ENCODE measurements at regions not wholly inside any gene's neighbourhood (a gene's known extent, or its start where the extent isn't known, plus 50 kb on each side); places are given as distances from the start of the nearest gene placed in this dataset.

- Histone ChIP-seq H3K36me3 (no peaks in the 10 kb centered on the region), H3K4me3 (no peak overlapping the region), H3K27ac (no peak overlapping the region), H3K4me1 (peaks cover 0 to 3% (median 0%) of the 10 kb centered on the region in 4 donors), H3K9me3 (no peaks in the 10 kb centered on the region), H3K27me3 (no peaks in the 10 kb centered on the region)
- 86% methylated on average over 17 of the region's 18 CpGs for WGBS (ENCODE audit: insufficient coverage, low coverage, low lambda C conversion rate, missing lambda C conversion rate)
- DNase-seq (no peak), ATAC-seq (no peak)
- intact Hi-C loops (cut with DNase I): no loop called here
- no peak for TF ChIP-seq POLR2A (IDR thresholded peaks at IDR 0.05)
- TF ChIP-seq, protein P1, sequence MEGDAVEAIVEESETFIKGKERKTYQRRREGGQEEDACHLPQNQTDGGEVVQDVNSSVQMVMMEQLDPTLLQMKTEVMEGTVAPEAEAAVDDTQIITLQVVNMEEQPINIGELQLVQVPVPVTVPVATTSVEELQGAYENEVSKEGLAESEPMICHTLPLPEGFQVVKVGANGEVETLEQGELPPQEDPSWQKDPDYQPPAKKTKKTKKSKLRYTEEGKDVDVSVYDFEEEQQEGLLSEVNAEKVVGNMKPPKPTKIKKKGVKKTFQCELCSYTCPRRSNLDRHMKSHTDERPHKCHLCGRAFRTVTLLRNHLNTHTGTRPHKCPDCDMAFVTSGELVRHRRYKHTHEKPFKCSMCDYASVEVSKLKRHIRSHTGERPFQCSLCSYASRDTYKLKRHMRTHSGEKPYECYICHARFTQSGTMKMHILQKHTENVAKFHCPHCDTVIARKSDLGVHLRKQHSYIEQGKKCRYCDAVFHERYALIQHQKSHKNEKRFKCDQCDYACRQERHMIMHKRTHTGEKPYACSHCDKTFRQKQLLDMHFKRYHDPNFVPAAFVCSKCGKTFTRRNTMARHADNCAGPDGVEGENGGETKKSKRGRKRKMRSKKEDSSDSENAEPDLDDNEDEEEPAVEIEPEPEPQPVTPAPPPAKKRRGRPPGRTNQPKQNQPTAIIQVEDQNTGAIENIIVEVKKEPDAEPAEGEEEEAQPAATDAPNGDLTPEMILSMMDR (IDR thresholded peaks at IDR 0.05): no peak
Observed at GRCh38 chr6:108737594-108738546, 110.4 kb upstream of the ARMC2 start.

DNA sequence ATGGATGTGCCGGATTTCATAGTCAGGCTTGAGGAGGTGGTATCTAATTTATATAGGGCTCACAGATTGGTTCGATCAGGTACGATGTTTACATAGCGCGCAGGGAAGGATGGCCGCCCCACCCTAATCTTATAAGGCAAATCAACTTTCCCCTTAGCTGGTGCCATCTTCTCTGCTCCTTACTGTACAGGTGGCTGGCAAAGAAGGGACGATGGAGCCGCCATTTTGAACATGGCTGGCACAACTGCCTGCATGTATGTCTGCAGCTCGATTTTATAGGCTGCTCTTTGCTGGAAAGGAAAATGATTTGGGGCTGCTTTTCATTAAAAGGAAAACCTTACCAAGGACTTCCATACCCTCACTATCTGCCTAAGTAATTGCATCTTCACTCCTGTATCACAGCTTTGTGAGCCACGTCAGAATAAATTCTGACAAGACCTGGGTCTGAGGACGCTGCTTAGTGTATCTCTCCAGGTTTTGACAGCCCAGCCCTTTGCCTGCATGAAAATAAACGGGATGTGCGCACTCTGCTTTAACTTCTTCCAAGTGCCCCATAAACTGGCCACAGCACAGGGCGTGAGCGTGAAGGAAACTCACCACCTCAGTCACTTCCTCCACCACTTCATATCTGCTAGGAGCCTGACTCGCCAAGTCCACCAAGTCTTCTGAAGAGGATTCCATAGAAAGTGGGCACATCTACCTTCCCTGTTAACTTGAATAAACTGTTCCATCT is 109.4 kb upstream of the ARMC2 start:
- Histone ChIP-seq H3K4me1 (peaks cover 0 to 10% (median 4%) of the 10 kb centered on the region in 4 donors), H3K27ac (no peak overlapping the region), H3K9me3 (no peaks in the 10 kb centered on the region), H3K36me3 (no peaks in the 10 kb centered on the region), H3K4me3 (no peak overlapping the region), H3K27me3 (no peaks in the 10 kb centered on the region)
- intact Hi-C loops (cut with DNase I): no loop called here
- WGBS (ENCODE audit: insufficient coverage, low coverage, low lambda C conversion rate, missing lambda C conversion rate): 84% methylated on average over 13 of the region's 16 CpGs
- DNase-seq (no peak), ATAC-seq (no peak)
- TF ChIP-seq, protein P1 (IDR thresholded peaks at IDR 0.05): no peak
- no peak for TF ChIP-seq POLR2A (IDR thresholded peaks at IDR 0.05)

DNA sequence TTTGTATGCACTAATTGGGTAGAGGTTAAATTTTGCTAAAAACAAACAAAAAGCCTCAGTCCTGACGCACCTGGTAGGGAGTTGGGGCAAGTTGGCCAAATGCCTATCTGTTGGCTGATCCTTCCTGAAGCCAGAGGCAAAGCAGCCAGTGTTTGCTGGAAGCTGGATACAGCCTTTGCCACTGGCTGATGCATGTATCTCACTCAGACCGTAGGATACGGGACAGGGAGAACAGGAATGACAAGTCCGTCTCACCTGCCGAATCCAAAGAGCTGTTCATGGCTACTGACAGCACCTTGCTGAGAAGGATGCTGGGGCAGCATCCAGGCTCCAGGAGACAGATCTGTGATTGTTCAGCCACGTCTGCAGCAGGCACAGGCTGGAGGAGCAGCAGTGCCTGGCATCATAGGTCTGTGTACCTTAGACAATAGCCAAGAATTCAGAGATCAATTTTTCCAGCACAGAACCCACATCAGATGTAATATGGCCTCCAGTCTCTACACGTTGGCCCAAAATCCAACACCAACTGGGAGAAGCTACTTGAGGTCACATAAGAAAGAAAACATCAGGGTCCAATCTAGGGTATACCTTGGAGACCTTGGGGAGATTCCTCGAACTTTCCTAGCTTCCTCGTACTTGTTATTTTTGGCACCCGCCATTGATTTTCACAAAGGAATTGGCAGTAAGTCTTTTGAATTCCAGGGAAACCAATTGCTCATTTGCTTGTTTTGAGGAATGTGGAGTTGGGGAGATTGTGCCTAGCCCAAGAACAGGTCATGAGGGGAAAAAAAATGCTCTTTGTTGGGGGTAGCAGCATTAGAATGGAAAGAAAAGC is 108.5 kb upstream of the ARMC2 start:
- Histone ChIP-seq H3K27me3 (no peaks in the 10 kb centered on the region), H3K27ac (no peak overlapping the region), H3K9me3 (no peaks in the 10 kb centered on the region), H3K4me3 (no peak overlapping the region), H3K36me3 (no peaks in the 10 kb centered on the region), H3K4me1 (peaks cover 0 to 19% (median 8%) of the 10 kb centered on the region in 4 donors)
- WGBS (ENCODE audit: insufficient coverage, low coverage, low lambda C conversion rate, missing lambda C conversion rate): 47% methylated on average over 5 of the region's 10 CpGs
- no peak for TF ChIP-seq POLR2A (IDR thresholded peaks at IDR 0.05)
- TF ChIP-seq, protein P1 (IDR thresholded peaks at IDR 0.05): no peak
- DNase-seq (no peak), ATAC-seq (peak; percentile 12 to 63 (median 53))
- intact Hi-C loops (cut with DNase I): no loop called here

- Histone ChIP-seq H3K4me3 (no peak overlapping the region), H3K4me1 (peaks cover 0 to 26% (median 10%) of the 10 kb centered on the region in 4 donors)
- no peak for TF ChIP-seq POLR2A (IDR thresholded peaks at IDR 0.05)
- TF ChIP-seq, protein P1 (IDR thresholded peaks at IDR 0.05): no peak
Observed at GRCh38 chr6:108741331-108741989, 106.8 kb upstream of the ARMC2 start.

More at GRCh38 chr6:108741331-108741989, 106.8 kb upstream of the ARMC2 start:
- Histone ChIP-seq H3K27me3 (no peaks in the 10 kb centered on the region), H3K27ac (no peak overlapping the region), H3K36me3 (no peaks in the 10 kb centered on the region), H3K9me3 (no peaks in the 10 kb centered on the region)
- intact Hi-C loops (cut with DNase I): no loop called here
- 66% methylated on average over 9 of the region's 9 CpGs for WGBS (ENCODE audit: insufficient coverage, low coverage, low lambda C conversion rate, missing lambda C conversion rate)
- DNase-seq: no peak
- ATAC-seq: no peak

All from right lobe of liver (tissue), 6 donors.